Colonic mucosa (tissue), 4 donors: ENCODE measurements at regions not wholly inside any gene's neighbourhood (a gene's known extent, or its start where the extent isn't known, plus 50 kb on each side); places are given as distances from the start of the nearest gene placed in this dataset.

Source experiments
- DNase-seq: peaks from one replicate; pipeline ENCODE4 v3.0.0-alpha.2; 2020
- H3K27ac ChIP-seq: fragments of 200-600 bp; one replicate; pipeline ENCODE4 v1.8.0; 2021
- H3K27me3 ChIP-seq: fragments of 200-600 bp; one replicate; pipeline ENCODE4 v1.8.0; 2021
- H3K36me3 ChIP-seq: fragments of 200-600 bp; one replicate; pipeline ENCODE4 v1.8.0; 2021
- H3K4me1 ChIP-seq: fragments of 200-600 bp; one replicate; pipeline ENCODE4 v1.8.0; 2021; ENCODE audit warnings: mild to moderate bottlenecking
- H3K4me3 ChIP-seq: fragments of 200-600 bp; one replicate; pipeline ENCODE4 v1.8.0; 2021
- H3K9ac ChIP-seq, 2 donors: one replicate each; pipeline ENCODE4 v1.7.0; 2013; ENCODE audit warnings: control low read depth in 2 of 2, low read depth in 2 of 2, low read length in 2 of 2
- H3K9me3 ChIP-seq: fragments of 200-600 bp; one replicate; pipeline ENCODE4 v1.8.0; 2021
- intact Hi-C: fragments of 100-400 bp; cut with DNase I; formaldehyde crosslinking; loops from one replicate; pipeline ENCODE4 v1.14.1; 2022
- TF ChIP-seq, protein P1 (sequence below): fragments of 200-600 bp; IDR thresholded peaks from one replicate; pipeline ENCODE4 v1.8.0; 2022; ENCODE audit warnings: antibody characterized with exemption, mild to moderate bottlenecking
- donor health status: healthy.
- donor health status: DM: no; HTN: no; CAD: no.
- donor health status: DM: no; HTN: no; CAD: no.

DNA sequence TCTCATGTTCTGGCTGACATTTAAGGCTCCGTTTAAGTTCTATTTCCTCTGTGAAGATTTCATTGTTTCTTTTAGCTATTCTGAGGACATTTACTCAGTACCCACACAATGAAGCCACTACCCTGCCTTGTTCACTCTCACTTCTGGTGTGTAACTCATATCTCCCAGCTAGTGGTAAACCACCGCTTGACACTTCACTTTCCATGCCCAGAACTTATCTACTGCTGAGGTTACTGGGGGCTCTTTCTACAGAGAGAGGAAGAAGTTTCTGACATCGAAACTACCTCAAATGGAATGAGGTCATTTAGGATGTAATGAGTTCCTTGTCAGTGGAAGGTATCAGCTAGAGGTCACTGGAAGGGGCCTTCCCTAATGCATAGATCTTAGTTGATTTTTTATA lies 501.5 kb downstream of the DMAC1 start:
- TF ChIP-seq, protein P1, sequence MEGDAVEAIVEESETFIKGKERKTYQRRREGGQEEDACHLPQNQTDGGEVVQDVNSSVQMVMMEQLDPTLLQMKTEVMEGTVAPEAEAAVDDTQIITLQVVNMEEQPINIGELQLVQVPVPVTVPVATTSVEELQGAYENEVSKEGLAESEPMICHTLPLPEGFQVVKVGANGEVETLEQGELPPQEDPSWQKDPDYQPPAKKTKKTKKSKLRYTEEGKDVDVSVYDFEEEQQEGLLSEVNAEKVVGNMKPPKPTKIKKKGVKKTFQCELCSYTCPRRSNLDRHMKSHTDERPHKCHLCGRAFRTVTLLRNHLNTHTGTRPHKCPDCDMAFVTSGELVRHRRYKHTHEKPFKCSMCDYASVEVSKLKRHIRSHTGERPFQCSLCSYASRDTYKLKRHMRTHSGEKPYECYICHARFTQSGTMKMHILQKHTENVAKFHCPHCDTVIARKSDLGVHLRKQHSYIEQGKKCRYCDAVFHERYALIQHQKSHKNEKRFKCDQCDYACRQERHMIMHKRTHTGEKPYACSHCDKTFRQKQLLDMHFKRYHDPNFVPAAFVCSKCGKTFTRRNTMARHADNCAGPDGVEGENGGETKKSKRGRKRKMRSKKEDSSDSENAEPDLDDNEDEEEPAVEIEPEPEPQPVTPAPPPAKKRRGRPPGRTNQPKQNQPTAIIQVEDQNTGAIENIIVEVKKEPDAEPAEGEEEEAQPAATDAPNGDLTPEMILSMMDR, result no peak
- H3K27me3 ChIP-seq, result no peaks in the 10 kb centered on the region
- no peak overlapping the region for H3K9ac ChIP-seq
- intact Hi-C loops, result no loop called here
- H3K4me3 ChIP-seq, result no peak overlapping the region
- no peak for DNase-seq
- no peaks in the 10 kb centered on the region for H3K9me3 ChIP-seq
- H3K36me3 ChIP-seq, result no peaks in the 10 kb centered on the region
- no peaks in the 10 kb centered on the region for H3K4me1 ChIP-seq
- no peak overlapping the region for H3K27ac ChIP-seq

DNA sequence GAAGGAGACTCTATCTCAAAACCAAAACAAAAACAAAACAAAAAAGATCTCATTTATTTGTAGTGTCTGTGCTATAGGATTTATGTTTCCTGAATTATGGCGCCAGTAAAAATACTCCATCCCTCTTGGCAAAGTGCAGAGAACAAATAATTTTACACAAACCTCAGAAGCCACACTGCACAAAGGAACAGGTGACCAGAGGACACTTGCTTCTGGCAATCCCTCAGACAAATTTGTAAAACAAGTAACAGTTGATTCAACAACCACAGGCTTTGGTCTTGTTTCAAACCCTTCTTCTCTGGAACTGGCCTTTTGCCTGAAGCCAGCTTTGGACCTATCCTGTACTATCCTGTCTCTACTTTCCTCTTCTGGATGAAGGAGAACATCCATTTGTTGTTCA lies 502.1 kb downstream of the DMAC1 start:
- TF ChIP-seq, protein P1, result no peak
- no peak for DNase-seq
- Histone ChIP-seq H3K27ac (no peak overlapping the region), H3K4me1 (no peaks in the 10 kb centered on the region), H3K9ac (no peak overlapping the region), H3K27me3 (no peaks in the 10 kb centered on the region), H3K9me3 (no peaks in the 10 kb centered on the region), H3K36me3 (no peaks in the 10 kb centered on the region), H3K4me3 (no peak overlapping the region)
- intact Hi-C loops, result no loop called here

DNA sequence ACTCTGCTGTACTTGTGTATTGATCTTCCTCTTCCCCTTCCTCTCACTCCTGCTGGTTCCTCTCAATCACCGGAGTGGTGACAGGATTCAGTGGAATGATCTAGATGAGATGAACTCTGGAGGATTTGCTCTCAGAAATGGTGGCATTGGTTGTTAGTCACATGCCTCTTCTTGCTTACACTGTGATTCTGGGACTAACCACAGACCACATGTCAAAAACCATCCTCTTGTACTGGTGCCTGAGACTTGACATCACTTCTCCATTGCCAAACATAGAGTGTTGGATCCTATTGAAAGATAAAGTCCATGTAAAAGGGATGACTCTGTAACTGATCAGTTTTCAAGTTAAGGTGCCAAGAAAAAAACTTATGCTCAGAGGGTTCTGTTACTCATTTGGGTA lies 506.5 kb downstream of the DMAC1 start:
- no peak overlapping the region for H3K4me3 ChIP-seq
- no peak overlapping the region for H3K27ac ChIP-seq
- H3K9ac ChIP-seq, result no peak overlapping the region
- TF ChIP-seq, protein P1, result no peak
- intact Hi-C loops, result no loop called here
- H3K27me3 ChIP-seq, result no peaks in the 10 kb centered on the region
- no peaks in the 10 kb centered on the region for H3K36me3 ChIP-seq
- H3K9me3 ChIP-seq, result no peaks in the 10 kb centered on the region
- no peaks in the 10 kb centered on the region for H3K4me1 ChIP-seq
- DNase-seq, result no peak

DNA sequence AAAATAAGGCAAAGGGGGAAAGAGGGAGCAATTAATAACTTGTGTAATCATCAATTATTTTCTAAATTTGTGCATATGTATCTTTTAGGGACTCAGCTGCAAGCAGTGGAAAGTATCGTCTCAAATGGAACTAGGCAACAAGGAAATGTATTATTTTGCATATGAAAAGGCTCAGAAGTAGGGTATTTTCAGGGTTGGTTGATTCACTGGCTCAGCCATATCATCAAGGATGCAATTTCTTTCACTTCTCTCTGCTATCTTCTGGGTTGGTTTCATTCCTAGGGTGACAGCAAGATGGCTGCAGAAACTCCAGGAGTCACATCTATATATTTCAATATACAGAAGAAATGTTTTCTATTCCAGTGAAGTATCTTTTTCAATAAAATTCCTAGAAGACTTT lies 509.8 kb downstream of the DMAC1 start:
- no peak overlapping the region for H3K9ac ChIP-seq
- no peak overlapping the region for H3K27ac ChIP-seq
- H3K9me3 ChIP-seq, result no peaks in the 10 kb centered on the region
- H3K27me3 ChIP-seq, result no peaks in the 10 kb centered on the region
- TF ChIP-seq, protein P1, result no peak
- no peaks in the 10 kb centered on the region for H3K4me1 ChIP-seq
- no peaks in the 10 kb centered on the region for H3K36me3 ChIP-seq
- DNase-seq, result no peak
- intact Hi-C loops, result no loop called here
- no peak overlapping the region for H3K4me3 ChIP-seq

DNA sequence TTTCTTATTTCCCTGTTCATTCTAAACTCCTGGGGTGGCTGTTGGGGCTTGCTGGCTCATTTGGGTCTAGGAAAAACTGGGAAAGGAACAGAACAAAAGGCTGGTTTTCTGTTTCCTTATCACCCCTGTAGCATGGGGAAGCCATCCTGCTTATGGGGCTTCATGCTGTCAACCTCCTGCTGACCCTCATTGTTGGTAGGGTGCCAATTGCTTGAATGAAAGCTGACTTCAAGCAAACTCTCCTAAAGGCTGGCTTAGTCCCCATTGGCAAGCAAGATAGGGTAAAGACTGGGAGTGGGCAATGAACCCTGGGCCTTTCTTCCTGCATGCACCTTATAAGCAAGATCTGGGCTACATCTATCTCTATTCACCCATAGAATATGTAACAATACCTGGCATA lies 511.6 kb downstream of the DMAC1 start:
- Histone ChIP-seq H3K27ac (no peak overlapping the region), H3K4me3 (no peak overlapping the region), H3K27me3 (no peaks in the 10 kb centered on the region), H3K36me3 (no peaks in the 10 kb centered on the region), H3K9ac (no peak overlapping the region), H3K9me3 (no peaks in the 10 kb centered on the region), H3K4me1 (no peaks in the 10 kb centered on the region)
- no peak for DNase-seq
- intact Hi-C loops, result no loop called here
- TF ChIP-seq, protein P1, result no peak

DNA sequence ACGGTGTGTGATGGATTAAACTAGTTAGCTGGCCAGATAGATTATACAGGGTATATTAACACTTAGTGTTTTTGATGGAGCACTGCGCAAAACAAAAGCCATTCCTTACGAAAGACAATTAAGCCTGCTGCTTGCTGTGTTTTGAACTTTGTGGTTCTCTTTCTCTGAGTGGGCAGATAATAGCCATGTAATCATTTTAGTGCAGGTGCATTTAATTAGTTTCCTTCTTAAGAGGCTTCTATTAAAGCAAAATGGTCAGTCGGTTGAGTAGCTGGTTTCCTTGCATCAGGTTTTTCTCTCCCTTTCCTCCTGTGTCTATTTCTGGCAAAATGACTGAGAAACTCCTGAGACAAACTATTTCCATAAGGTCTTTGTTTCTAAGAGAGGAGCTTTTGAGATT lies 512.5 kb downstream of the DMAC1 start:
- Histone ChIP-seq H3K9ac (no peak overlapping the region), H3K36me3 (no peaks in the 10 kb centered on the region), H3K9me3 (no peaks in the 10 kb centered on the region), H3K27me3 (no peaks in the 10 kb centered on the region), H3K27ac (no peak overlapping the region), H3K4me1 (no peaks in the 10 kb centered on the region), H3K4me3 (no peak overlapping the region)
- no peak for DNase-seq
- intact Hi-C loops, result no loop called here
- TF ChIP-seq, protein P1, result no peak
